Rectal smooth muscle tissue (tissue), 1 donor: ENCODE measurements at regions not wholly inside any gene's neighbourhood (a gene's known extent, or its start where the extent isn't known, plus 50 kb on each side); places are given as distances from the start of the nearest gene placed in this dataset.
"Not testable (repeated sequence)": the region's sequence is repeated elsewhere in the genome, so short reads cannot be mapped to it uniquely, and the experiment has no call there.

Experiments
- H3K27ac ChIP-seq: one replicate; pipeline ENCODE4 v1.7.0; 2013; ENCODE audit warnings: low read depth, low read length, inconsistent platforms
- H3K27me3 ChIP-seq: one replicate; pipeline ENCODE4 v1.7.0; 2013; ENCODE audit warnings: low read length; ENCODE audit not compliant: control insufficient read depth, insufficient read depth
- H3K36me3 ChIP-seq: one replicate; pipeline ENCODE4 v1.7.0; 2013; ENCODE audit warnings: low read length; ENCODE audit not compliant: control insufficient read depth, insufficient read depth
- H3K4me1 ChIP-seq: one replicate; pipeline ENCODE4 v1.7.0; 2013; ENCODE audit warnings: low read length; ENCODE audit not compliant: control insufficient read depth, insufficient read depth
- H3K4me3 ChIP-seq: one replicate; pipeline ENCODE4 v1.7.0; 2013; ENCODE audit warnings: low read length
- H3K9ac ChIP-seq: one replicate; pipeline ENCODE4 v1.7.0; 2013; ENCODE audit warnings: low read length

- H3K4me1 ChIP-seq: peaks cover 3% of the 10 kb centered on the region
- no peak overlapping the region for H3K9ac ChIP-seq
- H3K27me3 ChIP-seq: no peaks in the 10 kb centered on the region
- H3K4me3 ChIP-seq: no peak overlapping the region
- no peaks in the 10 kb centered on the region for H3K36me3 ChIP-seq
- H3K27ac ChIP-seq: no peak overlapping the region
These were observed 263.3 kb upstream of the CDH5 start for GRCh38 chr16:66103211-66103610.

GRCh38 chr16:66099306-66099705 is 267.2 kb upstream of the CDH5 start:
- Histone ChIP-seq H3K36me3 (no peaks in the 10 kb centered on the region), H3K9ac (no peak overlapping the region), H3K27me3 (no peaks in the 10 kb centered on the region), H3K4me3 (no peak overlapping the region), H3K4me1 (peaks cover 3% of the 10 kb centered on the region), H3K27ac (no peak overlapping the region)

- Histone ChIP-seq H3K4me1 (no peaks in the 10 kb centered on the region), H3K9ac (no peak overlapping the region), H3K4me3 (no peak overlapping the region), H3K27ac (no peak overlapping the region), H3K36me3 (no peaks in the 10 kb centered on the region), H3K27me3 (no peaks in the 10 kb centered on the region)
These were observed 268.7 kb upstream of the CDH5 start for GRCh38 chr16:66097751-66098150.

GRCh38 chr16:66095676-66096075 is 270.8 kb upstream of the CDH5 start:
- H3K4me3 ChIP-seq: no peak overlapping the region
- no peaks in the 10 kb centered on the region for H3K27me3 ChIP-seq
- H3K9ac ChIP-seq: no peak overlapping the region
- no peak overlapping the region for H3K27ac ChIP-seq
- H3K4me1 ChIP-seq: no peaks in the 10 kb centered on the region
- H3K36me3 ChIP-seq: no peaks in the 10 kb centered on the region

- H3K36me3 ChIP-seq: no peaks in the 10 kb centered on the region
- H3K27ac ChIP-seq: no peak overlapping the region
These were observed 273.3 kb upstream of the CDH5 start for GRCh38 chr16:66093191-66093590.

GRCh38 chr16:66091471-66091891 is 275.0 kb upstream of the CDH5 start:
- Histone ChIP-seq H3K9ac (no peak overlapping the region), H3K36me3 (no peaks in the 10 kb centered on the region), H3K27ac (no peak overlapping the region), H3K27me3 (no peaks in the 10 kb centered on the region), H3K4me3 (no peak overlapping the region), H3K4me1 (no peaks in the 10 kb centered on the region)

More at GRCh38 chr16:66093191-66093590, 273.3 kb upstream of the CDH5 start:
- H3K4me3 ChIP-seq: no peak overlapping the region
- no peaks in the 10 kb centered on the region for H3K4me1 ChIP-seq
- no peak overlapping the region for H3K9ac ChIP-seq
- H3K27me3 ChIP-seq: no peaks in the 10 kb centered on the region

- no peaks in the 10 kb centered on the region for H3K27me3 ChIP-seq
- no peaks in the 10 kb centered on the region for H3K36me3 ChIP-seq
- no peak overlapping the region for H3K4me3 ChIP-seq
- no peaks in the 10 kb centered on the region for H3K4me1 ChIP-seq
- no peak overlapping the region for H3K9ac ChIP-seq
- H3K27ac ChIP-seq: no peak overlapping the region
These were observed 277.8 kb upstream of the CDH5 start for GRCh38 chr16:66088681-66089080.

GRCh38 chr16:66087308-66087707 is 279.2 kb upstream of the CDH5 start:
- Histone ChIP-seq H3K36me3 (no peaks in the 10 kb centered on the region), H3K27me3 (no peaks in the 10 kb centered on the region), H3K4me3 (no peak overlapping the region), H3K4me1 (no peaks in the 10 kb centered on the region), H3K27ac (no peak overlapping the region), H3K9ac (no peak overlapping the region)

- Histone ChIP-seq H3K4me3 (no peak overlapping the region), H3K4me1 (no peaks in the 10 kb centered on the region), H3K27me3 (no peaks in the 10 kb centered on the region), H3K9ac (no peak overlapping the region), H3K27ac (no peak overlapping the region), H3K36me3 (no peaks in the 10 kb centered on the region)
These were observed 280.8 kb upstream of the CDH5 start for GRCh38 chr16:66085651-66086050.

GRCh38 chr16:66084731-66085130 is 281.8 kb upstream of the CDH5 start:
- H3K4me3 ChIP-seq, H3K4me1 ChIP-seq, H3K36me3 ChIP-seq, H3K27ac ChIP-seq, H3K27me3 ChIP-seq, H3K9ac ChIP-seq: not testable (repeated sequence)

- no peak overlapping the region for H3K4me3 ChIP-seq
- H3K4me1 ChIP-seq: no peaks in the 10 kb centered on the region
- H3K27ac ChIP-seq: no peak overlapping the region
These were observed 282.2 kb upstream of the CDH5 start for GRCh38 chr16:66084306-66084705.

GRCh38 chr16:66083171-66083570 is 283.3 kb upstream of the CDH5 start:
- H3K9ac ChIP-seq: no peak overlapping the region
- H3K27ac ChIP-seq: no peak overlapping the region

More at GRCh38 chr16:66084306-66084705, 282.2 kb upstream of the CDH5 start:
- no peaks in the 10 kb centered on the region for H3K36me3 ChIP-seq
- H3K9ac ChIP-seq: no peak overlapping the region
- no peaks in the 10 kb centered on the region for H3K27me3 ChIP-seq

GRCh38 chr16:66082424-66082823 is 284.1 kb upstream of the CDH5 start:
- Histone ChIP-seq H3K9ac (no peak overlapping the region), H3K27ac (no peak overlapping the region)

More at GRCh38 chr16:66083171-66083570, 283.3 kb upstream of the CDH5 start:
- no peak overlapping the region for H3K4me3 ChIP-seq
- no peaks in the 10 kb centered on the region for H3K36me3 ChIP-seq
- no peaks in the 10 kb centered on the region for H3K27me3 ChIP-seq
- no peaks in the 10 kb centered on the region for H3K4me1 ChIP-seq

More at GRCh38 chr16:66082424-66082823, 284.1 kb upstream of the CDH5 start:
- H3K27me3 ChIP-seq: no peaks in the 10 kb centered on the region
- no peaks in the 10 kb centered on the region for H3K36me3 ChIP-seq
- H3K4me1 ChIP-seq: no peaks in the 10 kb centered on the region
- H3K4me3 ChIP-seq: no peak overlapping the region
